ENCODE measurements at regions not wholly inside any gene's neighbourhood (a gene's known extent, or its start where the extent isn't known, plus 50 kb on each side); places are given as distances from the start of the nearest gene placed in this dataset.

- no peak for TF ChIP-seq CTCF (IDR thresholded peaks at IDR 0.05 in 8 of 11, conservative IDR thresholded peaks at IDR 0.05 in 3 of 11)
- no peak for TF ChIP-seq POLR2A (IDR thresholded peaks at IDR 0.05)
Measured at GRCh38 chr4:24644983-24645764, 60.8 kb upstream of the DHX15 start.
